ENCODE measurements at regions not wholly inside any gene's neighbourhood (a gene's known extent, or its start where the extent isn't known, plus 50 kb on each side); places are given as distances from the start of the nearest gene placed in this dataset.

- H3K9me3 ChIP-seq (ENCODE audit: control insufficient read depth, insufficient read depth, low read depth, low read length): no peaks in the 10 kb centered on the region
- H3K4me3 ChIP-seq (ENCODE audit: low read depth, low read length): no peak overlapping the region
- CTCF ChIA-PET: no interaction called here
- POLR2A ChIA-PET: no interaction called here
- no peak overlapping the region for H3K27ac ChIP-seq (ENCODE audit: extremely low read depth, low read depth, low read length)
- no peak for TF ChIP-seq BCL11B (tag by site-specific recombination; IDR thresholded peaks at IDR 0.05; ENCODE audit: low read depth)
- no peak for TF ChIP-seq ZNF280D (tag by site-specific recombination; IDR thresholded peaks at IDR 0.05)
- no peaks in the 10 kb centered on the region for H3K4me1 ChIP-seq (ENCODE audit: control insufficient read depth, insufficient read depth, low read length)
- no peaks in the 10 kb centered on the region for H3K36me3 ChIP-seq (ENCODE audit: control insufficient read depth in 2 of 2, insufficient read depth in 1 of 2, low read length in 2 of 2)
Measured at GRCh38 chr10:42985436-42986316, 91.2 kb upstream of the RET start.

- no peak overlapping the region for H3K4me3 ChIP-seq (ENCODE audit: low read depth, low read length)
- no peaks in the 10 kb centered on the region for H3K4me1 ChIP-seq (ENCODE audit: control insufficient read depth, insufficient read depth, low read length)
- no peaks in the 10 kb centered on the region for H3K9me3 ChIP-seq (ENCODE audit: control insufficient read depth, insufficient read depth, low read depth, low read length)
- POLR2A ChIA-PET: no interaction called here
- TF ChIP-seq ZNF350 (tag by site-specific recombination; IDR thresholded peaks at IDR 0.05) (no peak), ZBTB17 (tag by site-specific recombination; IDR thresholded peaks at IDR 0.05) (peak; percentile 39; the same call in 1 of the 2 replicates), SETDB1 (IDR thresholded peaks at IDR 0.05; ENCODE audit: insufficient read length, low read length) (peak; percentile 33), ZNF23 (tag by site-specific recombination; IDR thresholded peaks at IDR 0.05; ENCODE audit: borderline replicate concordance) (peak; percentile 80; the same call in 1 of the 2 replicates), ZNF114 (tag by site-specific recombination; IDR thresholded peaks at IDR 0.05) (no peak), ZNF629 (tag by site-specific recombination; IDR thresholded peaks at IDR 0.05) (no peak), ZNF223 (tag by site-specific recombination; IDR thresholded peaks at IDR 0.05) (no peak)
- no peaks in the 10 kb centered on the region for H3K36me3 ChIP-seq (ENCODE audit: control insufficient read depth in 2 of 2, insufficient read depth in 1 of 2, low read length in 2 of 2)
- no peak overlapping the region for H3K27ac ChIP-seq (ENCODE audit: extremely low read depth, low read depth, low read length)
- CTCF ChIA-PET: interaction anchor here (0.7 kb wide), 1 partner anchor 585 kb away, joined by 3 read pairs; no protein-coding TSS in a partner anchor
Measured at GRCh38 chr10:42986633-42987032, 90.2 kb upstream of the RET start.

GRCh38 chr10:42987121-42987541, 89.7 kb upstream of the RET start:
- Histone ChIP-seq H3K27ac (ENCODE audit: extremely low read depth, low read depth, low read length) (no peak overlapping the region), H3K9me3 (ENCODE audit: control insufficient read depth, insufficient read depth, low read depth, low read length) (no peaks in the 10 kb centered on the region), H3K36me3 (ENCODE audit: control insufficient read depth in 2 of 2, insufficient read depth in 1 of 2, low read length in 2 of 2) (no peaks in the 10 kb centered on the region), H3K4me3 (ENCODE audit: low read depth, low read length) (no peak overlapping the region), H3K4me1 (ENCODE audit: control insufficient read depth, insufficient read depth, low read length) (no peaks in the 10 kb centered on the region)
- TF ChIP-seq ZNF433 (tag by site-specific recombination; IDR thresholded peaks at IDR 0.05; ENCODE audit: low read depth): no peak
- no peak for TF ChIP-seq ZNF274 (IDR thresholded peaks at IDR 0.05; ENCODE audit: low read length)
- TF ChIP-seq ZNF274 (tag by site-specific recombination; IDR thresholded peaks at IDR 0.05; ENCODE audit: borderline replicate concordance): no peak
- TF ChIP-seq ZFP69B (tag by site-specific recombination; IDR thresholded peaks at IDR 0.05): no peak
- no peak for TF ChIP-seq ZNF366 (tag by site-specific recombination; conservative IDR thresholded peaks at IDR 0.05)
- no peak for TF ChIP-seq ZBTB20 (tag by site-specific recombination; IDR thresholded peaks at IDR 0.05)
- no peak for TF ChIP-seq ZNF830 (tag by site-specific recombination; IDR thresholded peaks at IDR 0.05; ENCODE audit: low read depth)
- TF ChIP-seq ZBTB11 (tag by site-specific recombination; conservative IDR thresholded peaks at IDR 0.05; ENCODE audit: low read depth): no peak
- no peak for TF ChIP-seq ZSCAN4 (tag by site-specific recombination; IDR thresholded peaks at IDR 0.05)
- CTCF ChIA-PET: interaction anchor here (0.7 kb wide), 1 partner anchor 584 kb away, joined by 3 read pairs; no protein-coding TSS in a partner anchor
- POLR2A ChIA-PET: no interaction called here

Data from HEK293 (cell line).